Trophoblast cell (in vitro differentiated cells and primary cell): ENCODE measurements at regions not wholly inside any gene's neighbourhood (a gene's known extent, or its start where the extent isn't known, plus 50 kb on each side); places are given as distances from the start of the nearest gene placed in this dataset.

Experiments used
- DNase-seq, 2 donors: peaks; one replicate each; pipeline ENCODE4 v3.0.0-alpha.2; 2016
- H2AFZ ChIP-seq: 2 replicates; pipeline ENCODE4 v1.6.1; 2013; ENCODE audit warnings: low read length, moderate library complexity, mild to moderate bottlenecking; ENCODE audit not compliant: insufficient read depth, poor library complexity
- H2AK5ac ChIP-seq: 2 replicates; pipeline ENCODE4 v1.6.1; 2013; ENCODE audit warnings: mild to moderate bottlenecking, low read length
- H2BK120ac ChIP-seq: 2 replicates; pipeline ENCODE4 v1.6.1; 2013; ENCODE audit warnings: low read length, mild to moderate bottlenecking, moderate library complexity; ENCODE audit not compliant: insufficient read depth, poor library complexity
- H2BK12ac ChIP-seq: 2 replicates; pipeline ENCODE4 v1.6.1; 2013; ENCODE audit warnings: mild to moderate bottlenecking, low read length, moderate library complexity
- H2BK5ac ChIP-seq: 2 replicates; pipeline ENCODE4 v1.6.1; 2013; ENCODE audit warnings: low read length, low read depth, moderate library complexity, mild to moderate bottlenecking; ENCODE audit not compliant: poor library complexity
- H3K14ac ChIP-seq: 2 replicates; pipeline ENCODE4 v1.6.1; 2013; ENCODE audit warnings: mild to moderate bottlenecking, low read length
- H3K18ac ChIP-seq: 2 replicates; pipeline ENCODE4 v1.6.1; 2013; ENCODE audit warnings: mild to moderate bottlenecking, low read length
- H3K23ac ChIP-seq: 2 replicates; pipeline ENCODE4 v1.6.1; 2013; ENCODE audit warnings: low read length
- H3K27ac ChIP-seq: 2 replicates; pipeline ENCODE4 v1.5.1; 2013; ENCODE audit warnings: low read depth, mild to moderate bottlenecking, inconsistent platforms, low read length, moderate library complexity
- H3K27me3 ChIP-seq: 2 replicates; pipeline ENCODE4 v1.6.1; 2013; ENCODE audit warnings: inconsistent platforms, mild to moderate bottlenecking, low read length, moderate library complexity; ENCODE audit not compliant: insufficient read depth
- H3K36me3 ChIP-seq, 2 experiments: 1 replicate in 1 of 2; 2 replicates in 1 of 2; pipeline ENCODE4 v1.6.1; 2013; ENCODE audit warnings: low read length in 2 of 2, mild to moderate bottlenecking in 2 of 2, moderate library complexity in 1 of 2; ENCODE audit not compliant: insufficient read depth in 2 of 2, control insufficient read depth in 1 of 2
- H3K4ac ChIP-seq: 2 replicates; pipeline ENCODE4 v1.6.1; 2013; ENCODE audit warnings: low read depth, mild to moderate bottlenecking, low read length, moderate library complexity
- H3K4me1 ChIP-seq, 2 experiments: 1 replicate in 1 of 2; 2 replicates in 1 of 2; pipeline ENCODE4 v1.6.1; 2013; ENCODE audit warnings: low read length in 2 of 2, mild to moderate bottlenecking in 2 of 2, moderate library complexity in 1 of 2; ENCODE audit not compliant: insufficient read depth in 2 of 2, control insufficient read depth in 1 of 2
- H3K4me2 ChIP-seq: 2 replicates; pipeline ENCODE4 v1.6.1; 2013; ENCODE audit warnings: inconsistent platforms, mild to moderate bottlenecking, low read length, moderate library complexity
- H3K4me3 ChIP-seq: 2 replicates; pipeline ENCODE4 v1.5.1; 2013; ENCODE audit warnings: mild to moderate bottlenecking, low read depth, low read length, inconsistent platforms
- H3K79me1 ChIP-seq: one replicate; pipeline ENCODE4 v1.6.1; 2013; ENCODE audit warnings: low read length
- H3K79me2 ChIP-seq: 2 replicates; pipeline ENCODE4 v1.6.1; 2013; ENCODE audit warnings: low read length, mild to moderate bottlenecking; ENCODE audit not compliant: control insufficient read depth, insufficient read depth, poor library complexity
- H3K9ac ChIP-seq: 2 replicates; pipeline ENCODE4 v1.6.1; 2013; ENCODE audit warnings: mild to moderate bottlenecking, low read length
- H3K9me3 ChIP-seq: 2 replicates; pipeline ENCODE4 v1.6.1; 2013; ENCODE audit warnings: low read depth, mild to moderate bottlenecking, control low read depth, inconsistent platforms, low read length; ENCODE audit not compliant: insufficient read depth
- H4K12ac ChIP-seq: 2 replicates; pipeline ENCODE4 v1.6.1; 2013; ENCODE audit warnings: low read depth, mild to moderate bottlenecking, low read length, moderate library complexity
- H4K8ac ChIP-seq: 2 replicates; pipeline ENCODE4 v1.6.1; 2013; ENCODE audit warnings: low read depth, mild to moderate bottlenecking, low read length, moderate library complexity
- H4K91ac ChIP-seq: one replicate; pipeline ENCODE4 v1.6.1; 2013; ENCODE audit warnings: low read depth, mild to moderate bottlenecking, low read length, moderate library complexity
- WGBS: extraction: QIAGEN DNeasy Blood & Tissue Kit; methylation state at CpG from one replicate; pipeline ENCODE4 v1.1.7; 2013; ENCODE audit warnings: missing lambda C conversion rate; ENCODE audit not compliant: insufficient read length, insufficient coverage; ENCODE audit errors: extremely low coverage; 5-methylcytosine and 5-hydroxymethylcytosine counted together

GRCh38 chr16:51888016-51888415 is 658.9 kb downstream of the TOX3 start:
- H3K79me1 ChIP-seq: no peaks in the 10 kb centered on the region
- no peak overlapping the region for H3K4me3 ChIP-seq
- H3K18ac ChIP-seq: no peak overlapping the region
- H4K12ac ChIP-seq: no peak overlapping the region
- no peaks in the 10 kb centered on the region for H3K4me1 ChIP-seq
- no peak overlapping the region for H3K27ac ChIP-seq
- no peak overlapping the region for H3K23ac ChIP-seq
- no peaks in the 10 kb centered on the region for H3K27me3 ChIP-seq
- H2AFZ ChIP-seq: no peak overlapping the region
- H2BK120ac ChIP-seq: no peak overlapping the region
- H3K4me2 ChIP-seq: no peak overlapping the region
- H3K14ac ChIP-seq: no peak overlapping the region
- DNase-seq: no peak
- H3K36me3 ChIP-seq: no peaks in the 10 kb centered on the region
- H3K9me3 ChIP-seq: no peaks in the 10 kb centered on the region
- H3K4ac ChIP-seq: no peak overlapping the region
- H3K79me2 ChIP-seq: no peaks in the 10 kb centered on the region
- no peak overlapping the region for H2AK5ac ChIP-seq
- WGBS: no CpG with 5 or more reads among the region's 1 CpG
- no peak overlapping the region for H2BK5ac ChIP-seq
- no peak overlapping the region for H3K9ac ChIP-seq
- no peak overlapping the region for H4K91ac ChIP-seq
- H4K8ac ChIP-seq: no peak overlapping the region
- H2BK12ac ChIP-seq: no peak overlapping the region

- Histone ChIP-seq H3K9ac (no peak overlapping the region), H3K36me3 (no peaks in the 10 kb centered on the region), H2BK120ac (no peak overlapping the region), H4K91ac (no peak overlapping the region), H3K79me1 (no peaks in the 10 kb centered on the region), H2AFZ (no peak overlapping the region), H2BK12ac (no peak overlapping the region), H3K9me3 (no peaks in the 10 kb centered on the region), H3K23ac (no peak overlapping the region), H3K4me3 (no peak overlapping the region), H3K18ac (no peak overlapping the region), H3K27ac (no peak overlapping the region), H3K79me2 (no peaks in the 10 kb centered on the region), H2BK5ac (no peak overlapping the region), H2AK5ac (no peak overlapping the region), H3K27me3 (no peaks in the 10 kb centered on the region), H3K14ac (no peak overlapping the region), H3K4ac (no peak overlapping the region), H4K8ac (no peak overlapping the region), H4K12ac (no peak overlapping the region), H3K4me1 (no peaks in the 10 kb centered on the region), H3K4me2 (no peak overlapping the region)
- DNase-seq: no peak
- no CpG with 5 or more reads among the region's 2 CpGs for WGBS
These were observed 660.5 kb downstream of the TOX3 start for GRCh38 chr16:51886456-51886855.

- Histone ChIP-seq H2BK5ac (no peak overlapping the region), H2BK12ac (no peak overlapping the region), H3K18ac (no peak overlapping the region), H3K4ac (no peak overlapping the region), H3K4me1 (no peaks in the 10 kb centered on the region), H4K12ac (no peak overlapping the region), H3K36me3 (no peaks in the 10 kb centered on the region), H3K9ac (no peak overlapping the region), H3K79me2 (no peaks in the 10 kb centered on the region), H3K9me3 (no peaks in the 10 kb centered on the region), H2AK5ac (no peak overlapping the region), H4K91ac (no peak overlapping the region), H3K79me1 (no peaks in the 10 kb centered on the region), H3K4me3 (no peak overlapping the region), H3K27ac (no peak overlapping the region), H3K4me2 (no peak overlapping the region), H4K8ac (no peak overlapping the region), H2BK120ac (no peak overlapping the region), H3K23ac (no peak overlapping the region), H2AFZ (no peak overlapping the region), H3K27me3 (no peaks in the 10 kb centered on the region), H3K14ac (no peak overlapping the region)
- no peak for DNase-seq
- no CpG with 5 or more reads among the region's 2 CpGs for WGBS
These were observed 662.2 kb downstream of the TOX3 start for GRCh38 chr16:51884773-51885172.

DNA sequence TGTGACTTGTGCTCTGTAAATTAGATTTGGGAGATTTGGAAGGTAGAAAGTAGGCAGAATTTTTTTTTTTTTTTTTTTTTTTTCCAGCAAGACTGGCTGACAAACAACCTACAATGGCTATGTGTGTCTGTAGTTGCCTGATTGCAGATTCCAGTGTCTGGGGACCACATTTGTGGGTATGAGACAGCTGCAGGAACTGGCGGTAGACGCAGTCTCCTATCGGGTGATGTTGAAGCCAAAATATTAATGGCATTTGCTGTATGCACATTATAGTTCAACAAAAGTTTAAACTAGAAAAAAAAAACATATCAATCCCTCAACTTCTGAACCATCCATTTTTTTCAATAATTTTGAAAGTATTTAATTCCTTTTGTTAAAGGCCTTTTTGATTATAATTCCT is 665.2 kb downstream of the TOX3 start:
- Histone ChIP-seq H3K9me3 (no peaks in the 10 kb centered on the region), H3K23ac (no peak overlapping the region), H3K27ac (no peak overlapping the region), H2BK5ac (no peak overlapping the region), H4K8ac (no peak overlapping the region), H2AFZ (no peak overlapping the region), H3K79me2 (no peaks in the 10 kb centered on the region), H3K4me1 (no peaks in the 10 kb centered on the region), H3K79me1 (no peaks in the 10 kb centered on the region), H3K9ac (no peak overlapping the region), H3K18ac (no peak overlapping the region), H4K91ac (no peak overlapping the region), H3K4ac (no peak overlapping the region), H3K27me3 (no peaks in the 10 kb centered on the region), H3K36me3 (no peaks in the 10 kb centered on the region), H3K14ac (no peak overlapping the region), H2BK12ac (no peak overlapping the region), H3K4me2 (no peak overlapping the region), H2AK5ac (no peak overlapping the region), H4K12ac (no peak overlapping the region), H3K4me3 (no peak overlapping the region), H2BK120ac (no peak overlapping the region)
- WGBS: no CpG with 5 or more reads among the region's 3 CpGs
- DNase-seq: no peak
